Hematopoietic multipotent progenitor cell treated with erythropoietin and hydrocortisone succinate and interleukin-3 and kit ligand, for 6 days (in vitro differentiated cells): ENCODE measurements at regions not wholly inside any gene's neighbourhood (a gene's known extent, or its start where the extent isn't known, plus 50 kb on each side); places are given as distances from the start of the nearest gene placed in this dataset.
A peak's percentile ranks its signal among the peaks of the same experiment; 100 is the strongest.

Experiments used
- DNase-seq: peaks from one replicate; pipeline ENCODE4 v3.0.0-alpha.2; 2015

- DNase-seq, result peak; percentile 65
Measured at GRCh38 chr20:60214901-60215815, 256.9 kb downstream of the CDH26 start.

GRCh38 chr20:60215816-60216730 is 257.9 kb downstream of the CDH26 start:
- DNase-seq, result no peak

GRCh38 chr20:60219231-60219630 is 261.0 kb downstream of the CDH26 start:
- no peak for DNase-seq

GRCh38 chr20:60219984-60220562 is 261.9 kb downstream of the CDH26 start:
- no peak for DNase-seq

- no peak for DNase-seq
Measured at GRCh38 chr20:60220706-60221105, 262.5 kb downstream of the CDH26 start.

- DNase-seq, result no peak
Measured at GRCh38 chr20:60221593-60221992, 263.4 kb downstream of the CDH26 start.

- DNase-seq, result no peak
Measured at GRCh38 chr20:60222497-60222896, 264.3 kb downstream of the CDH26 start.

GRCh38 chr20:60223174-60223573 is 265.0 kb downstream of the CDH26 start:
- DNase-seq, result no peak

- peak; percentile 67 for DNase-seq
Measured at GRCh38 chr20:60224914-60225313, 266.7 kb downstream of the CDH26 start.

- DNase-seq, result peak; percentile 75
Measured at GRCh38 chr20:60228255-60228654, 270.0 kb downstream of the CDH26 start.

GRCh38 chr20:60232380-60232779 is 274.2 kb downstream of the CDH26 start:
- no peak for DNase-seq

GRCh38 chr20:60233018-60233630 is 274.9 kb downstream of the CDH26 start:
- DNase-seq, result no peak

- no peak for DNase-seq
Measured at GRCh38 chr20:60236613-60237012, 278.4 kb downstream of the CDH26 start.

GRCh38 chr20:60237981-60238380 is 279.8 kb downstream of the CDH26 start:
- no peak for DNase-seq

- no peak for DNase-seq
Measured at GRCh38 chr20:60238992-60239660, 280.9 kb downstream of the CDH26 start.

GRCh38 chr20:60239956-60240355 is 281.7 kb downstream of the CDH26 start:
- DNase-seq, result no peak

GRCh38 chr20:60240415-60240814 is 282.2 kb downstream of the CDH26 start:
- DNase-seq, result no peak

GRCh38 chr20:60240986-60241385 is 282.8 kb downstream of the CDH26 start:
- DNase-seq, result no peak

- DNase-seq, result no peak
Measured at GRCh38 chr20:60242836-60243505, 284.7 kb downstream of the CDH26 start.

- no peak for DNase-seq
Measured at GRCh38 chr20:60244373-60245146, 286.3 kb downstream of the CDH26 start.

- DNase-seq, result no peak
Measured at GRCh38 chr20:60246751-60247150, 288.5 kb downstream of the CDH26 start.
